ENCODE measurements at regions not wholly inside any gene's neighbourhood (a gene's known extent, or its start where the extent isn't known, plus 50 kb on each side); places are given as distances from the start of the nearest gene placed in this dataset.

GRCh38 chr12:93146263-93146939, 217.3 kb upstream of the EEA1 start:
- TF ChIP-seq CTCF (IDR thresholded peaks at IDR 0.05) = no peak
- Histone ChIP-seq H3K9me3 (no peaks in the 10 kb centered on the region), H3K27ac (no peak overlapping the region), H3K27me3 (replicated peaks; ENCODE audit: insufficient read depth) (no peaks in the 10 kb centered on the region), H3K4me3 (no peak overlapping the region), H3K4me1 (ENCODE audit: control insufficient read depth in 1 of 2, low read depth in 2 of 2) (no peaks in the 10 kb centered on the region), H3K36me3 (no peaks in the 10 kb centered on the region)
- ATAC-seq (ENCODE audit: insufficient number of reproducible peaks, low FRiP score, low read depth) (no peak), DNase-seq (ENCODE audit: low spot score) (no peak)

GRCh38 chr12:93146970-93147369, 217.9 kb upstream of the EEA1 start:
- Histone ChIP-seq H3K27me3 (replicated peaks; ENCODE audit: insufficient read depth) (no peaks in the 10 kb centered on the region), H3K4me1 (ENCODE audit: control insufficient read depth in 1 of 2, low read depth in 2 of 2) (no peaks in the 10 kb centered on the region), H3K27ac (no peak overlapping the region), H3K9me3 (no peaks in the 10 kb centered on the region), H3K36me3 (no peaks in the 10 kb centered on the region), H3K4me3 (no peak overlapping the region)
- ATAC-seq (ENCODE audit: insufficient number of reproducible peaks, low FRiP score, low read depth) (no peak), DNase-seq (ENCODE audit: low spot score) (no peak)
- TF ChIP-seq CTCF (IDR thresholded peaks at IDR 0.05) = no peak

DNA sequence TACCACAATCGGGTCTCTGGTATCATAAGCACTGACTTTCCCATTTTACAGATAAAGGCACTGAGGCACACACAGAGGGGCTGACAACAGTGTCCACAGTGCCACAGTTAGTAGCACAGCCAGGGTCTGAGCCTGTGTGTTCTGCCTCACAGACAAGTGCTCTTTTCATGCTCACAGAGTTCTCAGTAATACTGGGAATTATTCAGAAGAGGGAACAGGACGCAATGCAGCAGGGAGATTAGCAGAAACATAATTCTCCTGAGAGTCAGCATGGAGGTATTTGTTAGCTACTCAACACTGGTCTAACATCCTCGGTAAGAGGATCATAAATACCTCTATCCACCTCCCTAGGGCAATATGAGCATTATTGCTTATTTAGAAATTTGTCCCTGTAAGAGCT, 219.3 kb upstream of the EEA1 start:
- ATAC-seq (ENCODE audit: insufficient number of reproducible peaks, low FRiP score, low read depth) (no peak), DNase-seq (ENCODE audit: low spot score) (no peak)
- H3K27me3 ChIP-seq (replicated peaks; ENCODE audit: insufficient read depth) = no peaks in the 10 kb centered on the region
- H3K9me3 ChIP-seq = no peaks in the 10 kb centered on the region
- no peak overlapping the region for H3K27ac ChIP-seq
- TF ChIP-seq CTCF (IDR thresholded peaks at IDR 0.05) = no peak
- no peak overlapping the region for H3K4me3 ChIP-seq
- no peaks in the 10 kb centered on the region for H3K4me1 ChIP-seq (ENCODE audit: control insufficient read depth in 1 of 2, low read depth in 2 of 2)
- no peaks in the 10 kb centered on the region for H3K36me3 ChIP-seq

- no peaks in the 10 kb centered on the region for H3K36me3 ChIP-seq
- H3K27ac ChIP-seq = no peak overlapping the region
- no peaks in the 10 kb centered on the region for H3K27me3 ChIP-seq (replicated peaks; ENCODE audit: insufficient read depth)
- ATAC-seq (ENCODE audit: insufficient number of reproducible peaks, low FRiP score, low read depth) (no peak), DNase-seq (ENCODE audit: low spot score) (no peak)
- no peak for TF ChIP-seq CTCF (IDR thresholded peaks at IDR 0.05)
- no peak overlapping the region for H3K4me3 ChIP-seq
- H3K4me1 ChIP-seq (ENCODE audit: control insufficient read depth in 1 of 2, low read depth in 2 of 2) = no peaks in the 10 kb centered on the region
- H3K9me3 ChIP-seq = no peaks in the 10 kb centered on the region
Observed at GRCh38 chr12:93149229-93149628, 220.1 kb upstream of the EEA1 start.

- H3K36me3 ChIP-seq = no peaks in the 10 kb centered on the region
- no peaks in the 10 kb centered on the region for H3K27me3 ChIP-seq (replicated peaks; ENCODE audit: insufficient read depth)
- H3K9me3 ChIP-seq = no peaks in the 10 kb centered on the region
- no peak for ATAC-seq (ENCODE audit: insufficient number of reproducible peaks, low FRiP score, low read depth)
- TF ChIP-seq CTCF (IDR thresholded peaks at IDR 0.05) = no peak
- H3K4me1 ChIP-seq (ENCODE audit: control insufficient read depth in 1 of 2, low read depth in 2 of 2) = peaks cover 0 to 11% of the 10 kb centered on the region in 2 donors
- DNase-seq (ENCODE audit: low spot score) = no peak
- no peak overlapping the region for H3K4me3 ChIP-seq
- no peak overlapping the region for H3K27ac ChIP-seq
Observed at GRCh38 chr12:93151079-93151762, 222.1 kb upstream of the EEA1 start.
